ENCODE measurements at regions not wholly inside any gene's neighbourhood (a gene's known extent, or its start where the extent isn't known, plus 50 kb on each side); places are given as distances from the start of the nearest gene placed in this dataset.
"Not testable (repeated sequence)": the region's sequence is repeated elsewhere in the genome, so short reads cannot be mapped to it uniquely, and the experiment has no call there.

DNA sequence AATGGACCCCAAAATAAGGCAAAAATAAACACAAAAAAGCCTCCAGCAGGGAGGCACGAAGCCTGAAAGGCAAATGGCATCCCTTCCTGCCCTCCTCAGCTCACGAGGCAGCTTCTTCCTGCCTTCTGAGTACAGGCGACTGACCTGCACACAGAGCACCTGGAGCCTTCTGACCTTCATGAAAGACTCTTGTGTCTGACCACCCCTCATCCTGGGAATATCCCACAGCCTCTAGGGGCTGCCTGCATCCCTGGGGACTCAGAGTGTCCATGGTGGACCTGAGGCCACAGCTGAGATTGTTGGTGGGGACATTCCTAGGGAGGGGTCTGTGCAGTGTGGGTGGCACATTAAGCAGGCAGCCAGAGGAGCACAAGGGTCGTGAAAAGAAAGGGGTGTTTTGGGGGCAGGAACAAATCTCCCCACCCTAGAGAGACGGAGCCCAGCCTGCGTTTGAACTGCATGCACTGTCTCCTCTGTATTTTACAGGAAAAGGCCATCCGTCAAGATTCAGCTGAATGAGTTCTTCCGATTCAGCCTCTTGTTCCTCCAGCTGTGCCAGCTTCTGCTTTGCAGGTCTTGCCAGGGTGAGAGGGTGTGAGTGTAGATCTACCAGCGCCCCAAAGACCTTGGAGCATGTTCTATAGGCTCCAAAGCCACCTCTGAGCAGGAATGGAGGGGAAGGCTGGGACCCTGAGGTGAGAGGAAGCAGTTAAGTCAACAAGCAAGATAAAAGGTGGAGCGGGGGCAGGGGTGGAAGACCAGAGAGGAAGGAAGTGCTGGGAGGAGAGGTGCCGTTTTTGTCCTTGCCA is 80.4 kb upstream of the MEF2A start:
- DNase-seq (ENCODE audit: low read depth): no peak

DNA sequence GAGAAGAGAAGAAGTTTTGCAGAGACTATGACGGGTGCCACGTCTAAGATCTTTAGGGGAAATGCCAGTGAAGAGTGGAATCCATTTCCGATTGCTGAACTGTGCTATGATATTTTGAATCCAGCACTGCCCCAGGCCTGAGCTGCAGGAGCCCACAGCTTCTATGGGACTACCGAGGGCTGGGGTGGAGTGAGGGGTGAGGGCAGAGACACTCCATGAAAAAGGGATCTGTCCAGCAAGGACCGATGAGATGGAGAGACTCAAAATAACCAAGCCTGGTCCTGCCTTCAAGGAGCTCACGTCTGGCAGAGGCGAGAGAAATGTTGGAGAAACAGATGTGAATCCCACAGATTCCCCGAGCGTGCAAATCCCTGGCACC is 79.8 kb upstream of the MEF2A start:
- DNase-seq (ENCODE audit: low read depth): no peak

DNA sequence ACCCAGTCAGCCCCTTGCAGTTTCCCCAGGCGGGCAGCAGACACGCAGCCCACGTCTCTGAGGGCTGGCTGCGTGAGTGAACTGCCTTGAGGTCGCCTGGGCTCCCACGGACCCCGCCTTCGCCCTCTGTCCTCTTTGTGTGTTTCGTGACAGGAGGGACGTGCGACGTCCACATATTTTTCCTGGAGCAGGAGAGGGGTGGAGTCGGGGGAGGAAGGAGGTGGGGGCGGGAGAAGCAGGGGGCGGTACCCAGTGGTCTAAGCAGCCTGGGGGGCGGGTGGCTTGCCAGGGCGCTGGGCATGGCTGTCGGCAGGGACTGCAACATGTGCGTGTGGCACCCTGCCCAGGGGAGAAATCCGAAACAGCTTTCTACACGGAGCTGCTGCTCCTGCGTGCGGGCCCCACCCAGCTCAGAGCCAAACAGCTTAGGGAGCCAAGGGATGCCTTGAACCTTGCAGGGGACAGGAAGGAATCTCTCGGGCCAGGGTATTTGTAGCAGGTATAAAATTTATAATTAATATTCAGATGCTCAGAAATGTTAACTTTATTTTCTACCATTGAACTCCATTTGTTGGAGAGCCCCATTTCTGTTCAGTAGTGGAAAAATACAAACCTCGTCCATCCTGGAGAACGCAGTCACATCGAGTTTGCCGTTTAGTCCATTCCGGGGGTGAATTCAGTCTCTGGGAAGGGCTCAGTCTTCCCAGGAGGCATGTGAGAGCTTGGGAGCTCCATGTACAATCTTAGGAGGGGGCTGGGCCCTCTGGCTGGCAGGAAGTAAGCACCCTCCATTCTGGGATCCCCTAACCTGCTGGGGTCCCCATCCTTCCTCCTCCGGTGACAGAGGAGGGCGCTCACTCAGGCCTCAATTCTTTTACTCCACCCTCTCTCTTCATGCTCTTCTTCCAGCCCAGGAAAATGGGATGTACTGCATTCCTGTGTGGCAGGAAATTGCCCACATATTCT is 79.1 kb upstream of the MEF2A start:
- DNase-seq (ENCODE audit: low read depth): no peak

DNA sequence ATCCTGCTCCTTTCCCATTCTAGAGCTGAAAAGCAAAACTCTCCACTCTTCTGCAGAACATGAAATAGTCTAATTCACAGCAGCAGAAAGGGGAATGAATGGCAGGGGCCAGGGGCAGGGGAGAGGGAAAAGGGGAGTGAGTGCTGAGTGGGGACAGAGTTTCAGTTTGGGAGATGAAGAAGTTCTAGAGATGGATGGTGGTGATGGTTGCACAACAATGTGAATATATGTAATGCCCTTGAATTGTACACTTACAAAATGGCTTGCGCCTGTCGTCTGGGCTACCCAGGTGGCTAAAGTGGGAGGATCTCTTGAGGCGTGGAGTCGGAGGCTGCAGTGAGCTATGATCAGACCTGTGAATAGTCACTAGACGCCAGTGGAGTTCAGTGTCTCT is 78.5 kb upstream of the MEF2A start:
- no peak for DNase-seq (ENCODE audit: low read depth)

DNA sequence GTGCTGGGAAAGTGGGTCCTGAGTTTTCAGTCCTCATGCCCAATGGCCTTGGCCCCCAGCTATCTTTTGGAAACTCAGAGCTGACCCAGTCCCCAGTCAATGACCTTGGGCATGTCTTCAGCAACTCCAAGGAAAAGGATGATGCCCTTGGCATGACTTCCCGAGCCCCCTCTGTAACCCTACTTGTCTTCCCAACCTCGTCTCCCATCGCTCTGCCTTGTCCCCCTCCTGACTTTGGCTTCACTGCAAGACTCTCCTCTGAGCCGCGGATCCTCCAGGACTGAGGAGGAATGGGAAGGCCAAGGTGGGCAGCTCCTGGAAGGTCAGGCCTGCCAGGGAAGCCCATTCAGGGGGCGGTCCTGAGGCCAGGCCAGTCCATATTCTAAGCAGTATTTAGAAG is 73.5 kb upstream of the MEF2A start:
- DNase-seq (ENCODE audit: low read depth): no peak

DNA sequence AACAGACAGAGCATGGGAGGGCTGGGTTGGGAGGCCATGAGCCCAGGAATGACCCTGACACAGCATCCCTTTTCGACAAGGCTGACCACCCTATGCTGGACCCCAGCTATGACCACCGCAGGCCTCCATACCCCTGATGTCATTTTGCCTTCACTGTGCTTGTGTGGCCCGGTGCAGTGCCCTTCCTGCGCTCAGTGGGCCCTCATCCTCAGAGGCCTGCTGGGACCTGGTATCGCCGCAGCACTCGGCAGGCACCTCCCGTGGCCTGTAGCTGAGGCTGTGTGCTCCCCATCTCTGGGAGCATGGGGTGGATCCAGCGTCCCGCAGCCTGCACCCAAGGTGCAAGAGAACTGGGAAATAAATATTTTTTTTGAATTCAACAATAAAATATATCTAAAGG is 73.1 kb upstream of the MEF2A start:
- no peak for DNase-seq (ENCODE audit: low read depth)

DNA sequence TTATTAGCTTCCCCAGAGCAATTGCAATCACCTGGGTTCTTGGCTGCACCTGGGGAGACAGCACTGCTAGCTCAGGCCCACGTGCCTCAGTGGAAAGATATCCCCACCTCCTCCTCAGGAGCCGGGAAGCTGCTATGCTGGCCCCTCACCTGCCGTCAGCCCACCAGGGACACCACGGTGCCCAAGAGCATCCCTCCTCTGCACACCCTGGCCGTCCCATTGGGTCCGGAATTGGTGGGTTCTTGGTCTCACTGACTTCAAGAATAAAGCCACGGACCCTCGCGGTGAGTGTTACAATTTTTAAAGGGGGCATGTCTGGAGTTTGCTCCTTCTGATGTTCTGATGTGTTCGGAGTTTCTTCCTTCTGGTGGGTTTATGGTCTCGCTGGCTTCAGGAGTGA is 72.3 kb upstream of the MEF2A start:
- DNase-seq (ENCODE audit: low read depth): no peak

DNA sequence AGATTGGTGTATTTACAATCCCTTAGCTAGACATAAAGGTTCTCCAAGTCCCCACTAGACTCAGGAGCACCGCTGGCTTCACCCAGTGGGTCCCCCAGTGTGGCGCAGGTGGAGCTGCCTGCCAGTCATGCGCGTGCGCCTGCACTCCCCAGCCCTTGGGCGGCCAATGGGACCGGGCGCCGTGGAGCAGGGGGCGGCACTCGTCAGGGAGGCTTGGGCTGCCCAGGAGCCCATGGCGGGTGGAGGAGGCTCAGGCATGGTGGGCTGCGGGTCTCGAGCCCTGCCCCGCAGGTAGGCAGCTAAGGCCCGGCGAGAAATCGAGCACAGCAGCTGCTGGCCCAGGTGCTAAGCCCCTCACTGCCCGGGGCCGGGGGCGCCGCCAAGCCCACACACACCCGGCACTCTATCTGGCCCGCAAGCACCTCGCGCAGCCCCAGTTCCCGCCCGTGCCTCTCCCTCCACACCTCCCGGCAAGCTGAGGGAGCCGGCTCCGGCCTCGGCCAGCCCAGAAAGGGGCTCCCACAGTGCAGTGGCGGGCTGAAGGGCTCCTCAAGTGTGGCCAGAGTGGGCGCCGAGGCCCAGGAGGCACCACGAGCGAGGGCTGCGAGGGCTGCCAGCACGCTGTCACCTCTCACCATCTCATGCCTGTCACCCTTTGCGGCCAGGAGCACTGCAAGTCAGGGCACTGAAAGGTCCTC is 71.1 kb upstream of the MEF2A start:
- DNase-seq (ENCODE audit: low read depth): not testable (repeated sequence)

DNA sequence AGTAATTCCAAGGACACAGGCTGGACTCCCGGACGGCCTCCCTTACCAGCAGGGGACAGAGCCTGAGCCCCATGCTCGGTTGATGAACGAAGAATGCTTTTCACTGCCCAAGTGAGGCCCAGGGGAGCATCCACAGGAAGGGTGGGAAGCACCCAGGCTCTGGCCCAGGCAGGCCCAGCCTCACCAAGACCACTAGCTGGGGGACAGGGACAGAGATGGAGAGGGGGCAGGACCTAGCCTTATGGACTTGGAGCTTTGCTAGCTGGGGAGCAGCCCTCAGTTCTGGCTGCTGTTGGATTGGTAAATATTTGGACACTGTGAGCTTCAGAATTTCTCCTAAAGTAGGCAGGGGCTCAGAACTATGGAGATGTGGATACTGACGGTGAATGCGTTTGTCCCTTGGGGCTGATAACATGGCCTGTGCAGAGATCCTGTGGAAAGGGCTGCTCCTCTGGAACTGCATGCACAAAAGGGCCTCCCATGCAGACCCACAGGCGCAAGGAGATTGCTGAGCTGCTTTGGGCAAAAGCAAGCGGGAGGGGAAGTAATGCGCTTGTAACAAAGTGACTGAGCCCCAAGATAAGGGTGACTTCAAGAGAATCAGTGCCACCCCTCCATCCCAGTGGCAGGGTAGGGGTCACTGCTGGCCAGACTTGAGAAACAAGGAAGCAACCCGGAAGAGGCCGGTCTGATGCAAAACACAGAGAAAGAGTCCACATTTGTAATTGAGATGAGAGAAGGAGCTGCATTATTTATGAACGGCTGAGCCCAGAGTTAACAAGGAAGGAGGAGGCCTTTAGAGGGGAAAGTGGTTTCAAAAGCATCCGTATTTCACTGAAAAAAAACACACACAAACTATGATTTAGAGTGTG is 70.1 kb upstream of the MEF2A start:
- DNase-seq (ENCODE audit: low read depth): no peak

DNA sequence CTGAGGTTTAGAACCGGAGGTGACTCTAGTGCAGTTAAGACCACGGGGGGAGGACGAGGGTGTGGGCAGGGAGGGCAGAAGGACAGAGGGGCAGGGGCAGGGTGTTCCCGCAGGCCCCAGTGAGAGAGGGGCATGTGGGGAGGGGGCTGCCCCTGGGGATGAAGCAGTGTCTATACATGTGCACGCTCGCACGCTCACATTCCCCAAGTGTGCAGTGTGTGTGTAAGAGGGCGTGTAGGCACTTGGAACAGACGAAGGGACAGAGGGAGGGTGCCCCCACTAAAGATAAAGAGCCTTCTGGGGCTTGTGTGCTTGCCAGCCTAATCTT is 69.5 kb upstream of the MEF2A start:
- no peak for DNase-seq (ENCODE audit: low read depth)

DNA sequence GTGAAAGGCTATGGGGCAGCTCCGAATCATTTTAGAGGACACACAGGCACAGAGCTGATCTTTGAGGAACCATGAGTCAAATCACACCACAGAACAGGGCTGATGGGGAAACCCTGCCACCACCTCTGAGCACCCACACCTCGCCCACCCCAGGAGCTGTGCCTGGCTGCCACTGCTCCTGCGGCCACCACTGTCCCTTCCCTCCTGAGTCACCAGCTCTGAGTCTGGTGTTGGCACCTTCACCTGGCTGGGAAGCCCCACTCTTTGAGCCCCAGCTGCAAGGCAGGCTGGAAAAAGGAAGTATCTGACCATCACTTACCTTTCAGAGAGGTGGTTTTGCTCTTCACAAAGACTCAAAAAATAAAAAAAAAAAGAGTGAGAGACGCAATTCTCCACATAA is 63.6 kb upstream of the MEF2A start:
- no peak for DNase-seq (ENCODE audit: low read depth)

DNA sequence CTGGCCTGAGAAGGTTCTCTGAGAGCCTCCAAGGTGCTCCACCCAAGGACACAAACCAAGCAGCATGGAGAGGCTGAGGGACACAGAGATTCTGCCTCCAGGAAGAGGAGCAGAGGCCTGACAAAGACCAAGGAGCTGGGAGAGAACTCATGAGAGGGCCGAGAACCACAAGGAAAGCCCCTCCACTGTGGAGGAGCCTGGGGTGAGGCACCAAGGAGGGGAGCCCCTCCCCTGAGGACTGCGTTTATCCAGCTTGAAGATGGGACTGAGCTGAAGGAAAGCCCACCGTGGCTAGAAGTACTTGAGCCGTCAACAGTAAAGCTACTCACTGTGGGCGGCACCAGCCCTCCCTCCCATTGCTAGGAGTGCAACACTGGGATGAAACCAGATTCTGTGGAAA is 63.1 kb upstream of the MEF2A start:
- no peak for DNase-seq (ENCODE audit: low read depth)

DNA sequence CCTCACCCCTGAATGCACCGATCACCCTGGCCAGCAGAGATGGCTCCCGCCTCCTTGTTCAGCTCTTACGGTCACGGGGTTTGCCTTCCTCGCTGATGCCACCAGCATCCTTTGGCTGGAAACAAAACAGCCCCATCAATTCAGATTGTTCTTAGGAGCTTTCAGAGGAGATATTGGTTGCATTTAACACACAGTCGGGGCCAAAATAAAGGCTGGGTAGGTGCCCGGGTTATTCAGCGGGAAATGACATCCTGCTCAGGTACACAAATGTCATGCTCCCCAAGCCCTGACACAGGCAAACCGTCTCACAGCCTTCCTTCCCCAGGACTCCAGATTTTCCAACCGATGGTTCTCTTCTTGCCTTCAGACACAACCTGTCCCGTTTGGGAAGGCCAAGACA is 62.4 kb upstream of the MEF2A start:
- no peak for DNase-seq (ENCODE audit: low read depth)

DNA sequence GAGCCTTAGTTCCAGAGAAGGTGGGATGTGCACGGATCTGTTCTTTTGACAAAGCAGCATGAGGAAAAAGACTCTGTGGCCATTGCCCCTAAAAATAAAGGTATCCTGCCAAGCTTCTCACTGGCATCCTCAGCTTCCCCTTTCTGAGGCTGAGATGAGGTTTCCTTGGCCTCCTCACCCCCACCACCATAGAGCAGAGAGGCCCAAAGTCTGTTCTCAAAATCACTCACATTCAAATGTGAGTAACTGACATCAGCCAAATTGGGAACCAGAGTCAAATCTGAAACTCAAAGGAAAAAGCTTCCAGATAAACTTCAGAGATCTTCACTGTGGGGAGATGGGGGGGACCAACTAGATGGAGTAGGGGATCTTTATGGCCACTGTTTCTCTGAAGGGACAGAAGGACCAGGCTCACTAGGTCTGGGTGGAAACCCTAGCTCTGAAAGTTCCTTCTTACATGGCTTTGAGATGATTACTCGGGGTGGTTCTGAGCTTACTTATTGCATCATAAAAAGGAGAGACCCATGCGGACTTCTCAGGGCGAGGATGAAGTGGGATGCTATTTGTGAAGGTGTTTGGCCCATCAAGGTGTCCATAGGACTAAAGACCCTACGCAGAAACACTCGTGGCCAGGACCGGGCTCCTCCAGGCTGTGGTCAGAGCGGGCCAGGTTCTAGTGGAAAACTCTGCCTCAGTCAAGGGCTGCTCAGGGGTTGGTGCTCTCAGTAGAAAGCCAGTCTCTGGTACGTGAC is 61.5 kb upstream of the MEF2A start:
- DNase-seq (ENCODE audit: low read depth): no peak

DNA sequence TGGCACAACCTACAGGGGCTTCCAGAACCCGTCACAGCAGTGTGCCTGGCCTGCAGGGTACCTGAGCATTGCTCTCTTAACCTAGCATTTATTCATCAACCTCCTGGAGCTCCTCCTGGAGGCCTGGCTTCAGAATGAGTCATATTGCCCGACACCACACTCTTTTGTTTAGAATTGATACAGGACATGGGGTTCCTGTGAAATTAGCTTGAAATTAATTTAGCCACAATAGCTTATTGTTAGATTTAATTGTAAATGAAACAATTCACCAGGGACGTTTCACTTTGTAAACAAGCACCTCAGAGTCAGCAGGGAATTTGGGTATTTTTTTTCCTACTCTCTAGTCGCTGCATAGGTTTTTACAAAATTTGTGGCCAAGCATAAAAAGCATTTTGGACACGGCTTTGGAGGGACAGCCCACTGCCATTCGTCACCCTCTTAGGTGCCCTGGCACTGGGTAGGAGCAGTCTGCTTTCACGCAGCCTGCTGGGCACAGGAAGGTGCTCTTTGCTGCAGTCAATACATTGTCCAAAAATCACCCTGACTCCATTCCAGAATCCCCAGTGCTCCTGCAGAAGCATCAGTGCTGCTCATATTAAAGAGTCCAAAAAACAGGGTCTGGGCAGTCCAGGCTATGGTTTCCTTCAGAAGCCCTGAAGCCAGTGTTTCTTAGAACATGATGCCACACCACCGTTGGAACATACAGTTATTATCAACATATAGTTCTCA is 60.8 kb upstream of the MEF2A start:
- DNase-seq (ENCODE audit: low read depth): peak; percentile 39

DNA sequence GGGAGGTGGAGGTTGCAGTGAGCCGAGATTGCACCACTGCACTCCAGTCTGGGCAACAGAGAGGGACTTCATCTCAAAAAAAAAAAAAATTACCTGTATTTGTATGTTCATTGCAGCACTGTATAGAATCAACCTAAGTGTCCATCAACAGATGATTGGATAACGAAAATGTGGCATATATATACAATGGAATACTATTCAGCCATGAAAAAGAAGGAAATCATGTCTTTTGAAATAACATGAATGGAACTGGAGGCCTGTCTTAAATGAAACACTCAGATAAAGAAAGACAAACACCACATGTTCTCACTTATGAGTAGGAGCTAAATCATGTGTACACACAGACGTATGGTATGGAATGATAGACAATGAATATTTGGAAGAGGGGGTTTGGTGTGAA is 59.4 kb upstream of the MEF2A start:
- no peak for DNase-seq (ENCODE audit: low read depth)

DNA sequence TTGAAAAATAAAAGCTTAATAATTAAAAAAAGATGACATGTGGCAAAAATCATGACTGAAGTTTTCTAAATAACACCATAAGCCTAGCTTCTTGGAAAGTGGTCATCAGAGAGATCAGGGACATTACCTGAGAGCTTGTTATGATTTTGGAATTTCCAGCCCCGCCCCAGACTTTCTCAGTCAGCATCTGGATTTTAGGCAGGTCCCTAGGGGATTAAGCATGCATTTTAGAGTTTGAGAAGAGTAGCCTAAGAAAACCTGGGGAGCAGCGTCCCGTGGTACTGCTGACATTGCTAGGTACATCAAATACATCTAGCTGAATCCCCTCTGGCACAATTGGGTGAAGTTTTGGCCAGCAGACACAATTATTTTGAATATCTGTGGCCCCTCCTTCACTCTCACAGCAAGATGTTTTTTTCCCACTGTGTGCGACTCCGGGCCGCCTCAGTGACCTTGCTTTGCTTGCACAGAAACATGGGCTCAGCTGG is 58.7 kb upstream of the MEF2A start:
- no peak for DNase-seq (ENCODE audit: low read depth)

DNA sequence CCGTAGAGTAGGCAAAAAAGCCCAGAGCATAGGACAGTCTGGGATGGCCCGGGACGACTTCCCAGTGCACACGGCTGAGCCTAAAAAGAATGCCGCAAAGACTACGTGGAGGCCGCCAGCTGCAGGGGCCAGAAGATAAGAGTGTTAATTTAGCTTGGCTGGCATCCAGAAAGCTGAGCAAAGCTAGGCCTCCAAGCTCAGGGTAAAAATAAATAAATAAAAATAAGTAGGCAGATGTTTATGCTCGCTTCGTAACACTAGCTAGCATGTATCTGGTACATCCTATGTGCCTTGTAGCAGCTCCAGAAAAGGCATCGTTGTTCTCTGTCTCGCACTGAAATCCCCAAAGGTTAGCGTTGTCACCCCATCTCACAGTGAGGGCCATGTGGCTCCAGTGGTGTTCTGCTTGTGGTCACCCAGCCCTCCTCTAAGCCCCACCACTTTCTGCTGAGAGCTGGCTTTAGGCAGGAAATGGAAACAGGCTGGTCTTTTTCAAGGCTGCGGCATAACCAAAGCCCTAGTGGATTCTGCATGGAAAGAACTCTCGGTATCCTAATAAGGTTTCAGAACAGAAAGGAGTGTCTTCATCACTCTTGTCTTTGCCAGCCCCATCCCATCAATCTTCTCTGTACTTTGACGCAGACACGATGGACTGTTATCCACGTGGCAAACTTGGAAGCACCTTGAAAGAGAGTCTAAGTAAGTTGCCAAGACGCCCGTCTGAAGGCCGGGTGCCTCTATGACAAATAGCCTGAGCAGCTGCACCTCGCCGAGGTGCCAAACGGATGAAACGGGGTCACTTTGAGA is 58.1 kb upstream of the MEF2A start:
- peak; percentile 79 for DNase-seq (ENCODE audit: low read depth)

DNA sequence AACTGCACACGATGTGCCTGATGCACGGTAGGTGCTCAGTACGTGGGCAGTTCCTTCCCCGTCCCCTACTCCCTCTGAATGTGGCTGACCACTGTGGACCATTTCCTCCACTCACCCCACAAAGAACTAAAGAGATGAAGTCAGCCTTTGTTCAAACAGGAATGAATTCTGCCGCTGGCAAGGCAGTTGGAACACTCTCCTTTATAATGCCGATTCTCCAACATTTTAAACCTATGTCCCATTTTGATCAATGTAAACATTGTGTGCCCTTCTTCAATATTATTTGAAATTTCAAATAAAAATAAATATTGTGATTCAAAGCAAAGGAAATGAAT is 57.5 kb upstream of the MEF2A start:
- no peak for DNase-seq (ENCODE audit: low read depth)

DNA sequence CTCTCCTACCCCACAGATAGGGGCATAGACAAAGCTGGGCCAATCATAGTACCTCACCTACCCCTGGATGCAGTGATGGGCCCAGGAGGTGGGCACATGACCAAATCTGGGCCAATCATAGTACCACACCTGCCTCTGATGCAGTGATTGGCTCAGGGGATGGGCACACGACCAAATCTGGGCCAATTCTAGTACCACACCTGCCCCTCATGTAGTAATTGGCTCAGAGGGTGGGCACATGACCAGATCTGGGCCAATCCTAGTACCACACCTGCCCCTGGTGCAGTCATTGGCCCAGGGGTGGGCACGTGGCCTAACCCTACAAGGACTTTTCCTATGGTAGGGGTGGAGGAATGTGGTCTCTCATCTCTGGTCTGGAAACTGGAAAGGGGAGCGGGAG is 56.9 kb upstream of the MEF2A start:
- DNase-seq (ENCODE audit: low read depth): no peak

Measured in iris pigment epithelial cell (primary cell).